ENCODE measurements at regions not wholly inside any gene's neighbourhood (a gene's known extent, or its start where the extent isn't known, plus 50 kb on each side); places are given as distances from the start of the nearest gene placed in this dataset.

DNA sequence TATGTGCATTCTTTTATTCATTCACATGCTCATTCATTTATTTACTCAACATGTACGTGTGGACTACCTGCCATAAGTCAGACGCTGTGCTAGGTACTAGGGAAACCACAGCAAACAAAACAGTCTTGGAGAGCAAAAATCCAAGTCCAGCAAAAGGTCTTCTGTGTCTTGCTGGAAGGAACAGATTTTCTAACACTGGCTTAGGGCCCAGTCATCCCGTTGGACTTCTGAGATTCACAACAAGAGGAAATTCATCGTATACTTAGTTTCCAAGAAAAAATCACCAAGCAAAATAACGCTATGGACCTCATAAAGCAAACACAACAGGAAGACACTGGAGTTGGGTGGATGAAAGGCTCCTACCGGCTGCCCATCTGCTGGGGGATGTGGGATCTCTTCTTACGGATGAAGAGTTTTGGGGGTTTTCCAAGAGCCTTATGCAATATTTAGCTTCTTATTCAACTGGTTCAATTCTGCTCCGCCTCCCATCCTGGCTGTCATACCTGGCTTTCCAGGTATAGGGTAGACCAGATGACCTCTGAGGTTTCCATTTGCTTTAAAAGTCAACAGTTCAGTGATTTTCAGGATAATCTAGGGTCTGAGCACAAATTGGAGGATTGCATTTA is 262.7 kb downstream of the HAUS1 start:
- H3K4me1 Mint-ChIP-seq, result peaks cover 3% of the 10 kb centered on the region
- Histone ChIP-seq H3K9me3 (ENCODE audit: control insufficient read depth, low read length) (no peaks in the 10 kb centered on the region), H3K9ac (ENCODE audit: extremely low read depth, low read length, poor library complexity, severe bottlenecking) (no peak overlapping the region), H3K27ac (ENCODE audit: low read depth, low read length) (no peak overlapping the region), H3K36me3 (ENCODE audit: control insufficient read depth, insufficient read depth, low read length) (no peaks in the 10 kb centered on the region), H3K27me3 (ENCODE audit: control insufficient read depth, insufficient read depth, low read length, poor library complexity, severe bottlenecking) (no peaks in the 10 kb centered on the region), H3K4me1 (ENCODE audit: control insufficient read depth, insufficient read depth, low read length) (no peaks in the 10 kb centered on the region), H3K4me3 (ENCODE audit: low read length) (no peak overlapping the region)
- H3K27me3 Mint-ChIP-seq (ENCODE audit: insufficient read depth), result no peaks in the 10 kb centered on the region
- no peaks in the 10 kb centered on the region for H3K36me3 Mint-ChIP-seq (ENCODE audit: low read depth)
- H3K4me3 Mint-ChIP-seq, result no peak overlapping the region
- H3K27ac Mint-ChIP-seq, result no peak overlapping the region
- TF ChIP-seq, protein P1, sequence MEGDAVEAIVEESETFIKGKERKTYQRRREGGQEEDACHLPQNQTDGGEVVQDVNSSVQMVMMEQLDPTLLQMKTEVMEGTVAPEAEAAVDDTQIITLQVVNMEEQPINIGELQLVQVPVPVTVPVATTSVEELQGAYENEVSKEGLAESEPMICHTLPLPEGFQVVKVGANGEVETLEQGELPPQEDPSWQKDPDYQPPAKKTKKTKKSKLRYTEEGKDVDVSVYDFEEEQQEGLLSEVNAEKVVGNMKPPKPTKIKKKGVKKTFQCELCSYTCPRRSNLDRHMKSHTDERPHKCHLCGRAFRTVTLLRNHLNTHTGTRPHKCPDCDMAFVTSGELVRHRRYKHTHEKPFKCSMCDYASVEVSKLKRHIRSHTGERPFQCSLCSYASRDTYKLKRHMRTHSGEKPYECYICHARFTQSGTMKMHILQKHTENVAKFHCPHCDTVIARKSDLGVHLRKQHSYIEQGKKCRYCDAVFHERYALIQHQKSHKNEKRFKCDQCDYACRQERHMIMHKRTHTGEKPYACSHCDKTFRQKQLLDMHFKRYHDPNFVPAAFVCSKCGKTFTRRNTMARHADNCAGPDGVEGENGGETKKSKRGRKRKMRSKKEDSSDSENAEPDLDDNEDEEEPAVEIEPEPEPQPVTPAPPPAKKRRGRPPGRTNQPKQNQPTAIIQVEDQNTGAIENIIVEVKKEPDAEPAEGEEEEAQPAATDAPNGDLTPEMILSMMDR (conservative IDR thresholded peaks at IDR 0.05), result no peak
- DNase-seq, result no peak
- H3K9me3 Mint-ChIP-seq, result no peaks in the 10 kb centered on the region
- WGBS, 2 experiments (ENCODE audit: insufficient coverage in 1 of 2, insufficient read length in 1 of 2), result 95 to 96% methylated on average over 5 to 8 of the region's 8 CpGs

DNA sequence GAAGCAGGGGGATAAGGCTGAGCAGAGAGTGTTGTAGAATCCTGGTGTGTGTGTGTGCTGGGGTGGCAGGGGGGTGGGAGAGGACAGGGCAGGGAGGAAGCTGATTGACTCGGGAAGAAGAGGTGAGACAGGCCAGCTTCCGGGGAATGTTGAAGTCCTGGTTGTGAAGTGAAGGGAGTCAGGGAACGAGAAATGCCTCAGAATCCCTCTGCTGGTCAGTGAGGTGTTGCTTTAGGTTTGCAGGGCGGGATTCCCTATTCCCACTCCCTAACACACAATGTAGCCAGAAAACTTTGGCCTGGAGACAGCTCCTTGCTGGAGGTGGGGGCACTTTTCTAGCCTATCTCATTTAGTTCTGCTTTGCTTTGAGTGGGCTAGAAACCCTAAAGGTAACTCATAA is 265.1 kb downstream of the HAUS1 start:
- no peaks in the 10 kb centered on the region for H3K27me3 Mint-ChIP-seq (ENCODE audit: insufficient read depth)
- WGBS, 2 experiments (ENCODE audit: insufficient coverage in 1 of 2, insufficient read length in 1 of 2), result 38 to 44% methylated on average over 2 to 4 of the region's 4 CpGs

DNA sequence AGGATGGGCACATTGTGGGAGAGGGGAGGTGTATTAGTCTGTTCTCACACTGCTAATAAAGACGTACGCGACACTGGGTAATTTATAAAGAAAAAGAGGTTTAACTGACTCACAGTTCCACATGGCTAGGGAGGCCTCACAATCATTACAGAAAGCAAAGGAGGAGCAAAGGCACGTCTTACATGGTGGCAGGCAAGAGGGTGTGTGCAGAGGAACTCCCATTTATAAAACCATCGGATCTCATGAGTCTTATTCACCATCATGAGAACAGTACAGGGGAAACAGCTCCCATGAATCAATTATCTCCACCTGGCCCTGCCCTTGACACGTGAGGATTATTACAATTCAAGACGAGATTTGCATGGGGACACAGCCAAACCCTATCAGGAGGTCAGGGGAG is 266.7 kb downstream of the HAUS1 start:
- DNase-seq, result no peak
- Mint-ChIP-seq H3K9me3 (no peaks in the 10 kb centered on the region), H3K4me3 (no peak overlapping the region), H3K27ac (no peak overlapping the region), H3K4me1 (peaks cover 3% of the 10 kb centered on the region), H3K27me3 (ENCODE audit: insufficient read depth) (no peaks in the 10 kb centered on the region), H3K36me3 (ENCODE audit: low read depth) (no peaks in the 10 kb centered on the region)
- TF ChIP-seq, protein P1 (conservative IDR thresholded peaks at IDR 0.05), result no peak
- no peaks in the 10 kb centered on the region for H3K36me3 ChIP-seq (ENCODE audit: control insufficient read depth, insufficient read depth, low read length)
- WGBS, 2 experiments (ENCODE audit: insufficient coverage in 1 of 2, insufficient read length in 1 of 2), result 91 to 95% methylated on average over 5 to 7 of the region's 7 CpGs
- no peaks in the 10 kb centered on the region for H3K27me3 ChIP-seq (ENCODE audit: control insufficient read depth, insufficient read depth, low read length, poor library complexity, severe bottlenecking)
- H3K9me3 ChIP-seq (ENCODE audit: control insufficient read depth, low read length), result no peaks in the 10 kb centered on the region
- no peaks in the 10 kb centered on the region for H3K4me1 ChIP-seq (ENCODE audit: control insufficient read depth, insufficient read depth, low read length)
- H3K4me3 ChIP-seq (ENCODE audit: low read length), result no peak overlapping the region
- H3K9ac ChIP-seq (ENCODE audit: extremely low read depth, low read length, poor library complexity, severe bottlenecking), result no peak overlapping the region
- H3K27ac ChIP-seq (ENCODE audit: low read depth, low read length), result no peak overlapping the region

More for the DNA sequence above, 265.1 kb downstream of the HAUS1 start:
- peak; percentile 82 for DNase-seq
- Mint-ChIP-seq H3K4me1 (peaks cover 3% of the 10 kb centered on the region), H3K27ac (no peak overlapping the region), H3K4me3 (no peak overlapping the region), H3K9me3 (no peaks in the 10 kb centered on the region), H3K36me3 (ENCODE audit: low read depth) (no peaks in the 10 kb centered on the region)
- Histone ChIP-seq H3K27ac (ENCODE audit: low read depth, low read length) (no peak overlapping the region), H3K27me3 (ENCODE audit: control insufficient read depth, insufficient read depth, low read length, poor library complexity, severe bottlenecking) (no peaks in the 10 kb centered on the region), H3K4me1 (ENCODE audit: control insufficient read depth, insufficient read depth, low read length) (no peaks in the 10 kb centered on the region), H3K9me3 (ENCODE audit: control insufficient read depth, low read length) (no peaks in the 10 kb centered on the region), H3K9ac (ENCODE audit: extremely low read depth, low read length, poor library complexity, severe bottlenecking) (no peak overlapping the region), H3K4me3 (ENCODE audit: low read length) (no peak overlapping the region), H3K36me3 (ENCODE audit: control insufficient read depth, insufficient read depth, low read length) (no peaks in the 10 kb centered on the region)
- TF ChIP-seq, protein P1 (conservative IDR thresholded peaks at IDR 0.05), result peak; percentile 77
